ENCODE measurements at regions not wholly inside any gene's neighbourhood (a gene's known extent, or its start where the extent isn't known, plus 50 kb on each side); places are given as distances from the start of the nearest gene placed in this dataset.

GRCh38 chr5:89864941-89865340 lies 544.6 kb downstream of the CETN3 start:
- Histone ChIP-seq H2AFZ (ENCODE audit: low read depth, low read length) (no peak overlapping the region), H3K79me2 (ENCODE audit: insufficient read depth, low read length) (no peaks in the 10 kb centered on the region), H3K4me3 (ENCODE audit: insufficient read depth, low read depth, low read length) (no peak overlapping the region), H3K4me2 (ENCODE audit: low read length) (no peak overlapping the region), H4K20me1 (ENCODE audit: insufficient read depth, low read length) (no peaks in the 10 kb centered on the region), H3K27me3 (ENCODE audit: insufficient read depth, low read length) (no peaks in the 10 kb centered on the region), H3K27ac (ENCODE audit: low read depth, low read length) (no peak overlapping the region), H3K4me1 (ENCODE audit: insufficient read depth, low read length) (no peaks in the 10 kb centered on the region), H3K9me3 (ENCODE audit: insufficient read depth, low read depth, low read length) (no peaks in the 10 kb centered on the region), H3K9ac (ENCODE audit: low read length) (no peak overlapping the region), H3K36me3 (ENCODE audit: insufficient read depth, low read length) (no peaks in the 10 kb centered on the region)
- Mint-ChIP-seq H3K4me3 (ENCODE audit: unreplicated experiment) (no peak overlapping the region), H3K27ac (ENCODE audit: unreplicated experiment) (no peak overlapping the region), H3K36me3 (ENCODE audit: low read depth, unreplicated experiment) (no peaks in the 10 kb centered on the region), H3K9me3 (ENCODE audit: unreplicated experiment) (no peaks in the 10 kb centered on the region), H3K4me1 (ENCODE audit: low read depth, unreplicated experiment) (no peaks in the 10 kb centered on the region), H3K27me3 (ENCODE audit: low read depth, unreplicated experiment) (no peaks in the 10 kb centered on the region)
- FAIRE-seq, result no peak
- TF ChIP-seq CTCF (IDR thresholded peaks at IDR 0.05; ENCODE audit: insufficient read depth, low read depth, low read length) (no peak), EZH2 (IDR thresholded peaks at IDR 0.05; ENCODE audit: insufficient read depth, low read length) (no peak)
- no peak for DNase-seq (ENCODE audit: low read depth)

GRCh38 chr5:89857790-89858189 lies 551.8 kb downstream of the CETN3 start:
- FAIRE-seq (no peak), DNase-seq (ENCODE audit: low read depth) (no peak)
- Histone ChIP-seq H3K9me3 (ENCODE audit: insufficient read depth, low read depth, low read length) (no peaks in the 10 kb centered on the region), H3K36me3 (ENCODE audit: insufficient read depth, low read length) (no peaks in the 10 kb centered on the region), H2AFZ (ENCODE audit: low read depth, low read length) (no peak overlapping the region), H3K79me2 (ENCODE audit: insufficient read depth, low read length) (no peaks in the 10 kb centered on the region), H3K4me3 (ENCODE audit: insufficient read depth, low read depth, low read length) (no peak overlapping the region), H3K4me2 (ENCODE audit: low read length) (no peak overlapping the region), H3K27ac (ENCODE audit: low read depth, low read length) (no peak overlapping the region), H3K4me1 (ENCODE audit: insufficient read depth, low read length) (no peaks in the 10 kb centered on the region), H4K20me1 (ENCODE audit: insufficient read depth, low read length) (no peaks in the 10 kb centered on the region), H3K9ac (ENCODE audit: low read length) (no peak overlapping the region), H3K27me3 (ENCODE audit: insufficient read depth, low read length) (no peaks in the 10 kb centered on the region)
- H3K27me3 Mint-ChIP-seq (ENCODE audit: low read depth, unreplicated experiment), result no peaks in the 10 kb centered on the region
- H3K9me3 Mint-ChIP-seq (ENCODE audit: unreplicated experiment), result no peaks in the 10 kb centered on the region
- H3K4me1 Mint-ChIP-seq (ENCODE audit: low read depth, unreplicated experiment), result no peaks in the 10 kb centered on the region
- H3K36me3 Mint-ChIP-seq (ENCODE audit: low read depth, unreplicated experiment), result no peaks in the 10 kb centered on the region
- no peak overlapping the region for H3K27ac Mint-ChIP-seq (ENCODE audit: unreplicated experiment)
- H3K4me3 Mint-ChIP-seq (ENCODE audit: unreplicated experiment), result no peak overlapping the region
- TF ChIP-seq EZH2 (IDR thresholded peaks at IDR 0.05; ENCODE audit: insufficient read depth, low read length) (no peak), CTCF (IDR thresholded peaks at IDR 0.05; ENCODE audit: insufficient read depth, low read depth, low read length) (no peak)

GRCh38 chr5:89855417-89855816 lies 554.1 kb downstream of the CETN3 start:
- H2AFZ ChIP-seq (ENCODE audit: low read depth, low read length), result no peak overlapping the region
- H3K4me3 Mint-ChIP-seq (ENCODE audit: unreplicated experiment), result no peak overlapping the region

More at GRCh38 chr5:89855417-89855816, 554.1 kb downstream of the CETN3 start:
- no peaks in the 10 kb centered on the region for H3K4me1 ChIP-seq (ENCODE audit: insufficient read depth, low read length)
- no peaks in the 10 kb centered on the region for H3K27me3 Mint-ChIP-seq (ENCODE audit: low read depth, unreplicated experiment)
- FAIRE-seq (no peak), DNase-seq (ENCODE audit: low read depth) (no peak)
- no peaks in the 10 kb centered on the region for H3K9me3 Mint-ChIP-seq (ENCODE audit: unreplicated experiment)
- H3K79me2 ChIP-seq (ENCODE audit: insufficient read depth, low read length), result no peaks in the 10 kb centered on the region
- H3K27ac Mint-ChIP-seq (ENCODE audit: unreplicated experiment), result no peak overlapping the region
- H3K9ac ChIP-seq (ENCODE audit: low read length), result no peak overlapping the region
- H3K27me3 ChIP-seq (ENCODE audit: insufficient read depth, low read length), result no peaks in the 10 kb centered on the region
- TF ChIP-seq EZH2 (IDR thresholded peaks at IDR 0.05; ENCODE audit: insufficient read depth, low read length) (no peak), CTCF (IDR thresholded peaks at IDR 0.05; ENCODE audit: insufficient read depth, low read depth, low read length) (no peak)
- H3K36me3 Mint-ChIP-seq (ENCODE audit: low read depth, unreplicated experiment), result no peaks in the 10 kb centered on the region
- no peak overlapping the region for H3K4me2 ChIP-seq (ENCODE audit: low read length)
- H3K4me3 ChIP-seq (ENCODE audit: insufficient read depth, low read depth, low read length), result no peak overlapping the region
- H3K27ac ChIP-seq (ENCODE audit: low read depth, low read length), result no peak overlapping the region
- no peaks in the 10 kb centered on the region for H4K20me1 ChIP-seq (ENCODE audit: insufficient read depth, low read length)
- H3K9me3 ChIP-seq (ENCODE audit: insufficient read depth, low read depth, low read length), result no peaks in the 10 kb centered on the region
- peaks cover 2% of the 10 kb centered on the region for H3K4me1 Mint-ChIP-seq (ENCODE audit: low read depth, unreplicated experiment)
- no peaks in the 10 kb centered on the region for H3K36me3 ChIP-seq (ENCODE audit: insufficient read depth, low read length)
